Kidney capillary endothelial cell (primary cell): ENCODE measurements at regions not wholly inside any gene's neighbourhood (a gene's known extent, or its start where the extent isn't known, plus 50 kb on each side); places are given as distances from the start of the nearest gene placed in this dataset.

Experiments
- DNase-seq: peaks from one replicate; pipeline ENCODE4 v3.0.0-alpha.2; 2018; ENCODE audit warnings: low spot score

GRCh38 chr5:89034588-89034987 lies 151.6 kb upstream of the MEF2C start:
- no peak for DNase-seq

- DNase-seq: no peak
Measured at GRCh38 chr5:89030798-89031197, 147.8 kb upstream of the MEF2C start.

- DNase-seq: no peak
Measured at GRCh38 chr5:89028595-89029285, 145.8 kb upstream of the MEF2C start.

- no peak for DNase-seq
Measured at GRCh38 chr5:89024045-89024444, 141.1 kb upstream of the MEF2C start.

GRCh38 chr5:89020926-89021610 lies 138.1 kb upstream of the MEF2C start:
- DNase-seq: no peak

GRCh38 chr5:89016741-89017303 lies 133.8 kb upstream of the MEF2C start:
- DNase-seq: no peak

GRCh38 chr5:89015409-89015808 lies 132.4 kb upstream of the MEF2C start:
- DNase-seq: no peak

GRCh38 chr5:89011778-89012711 lies 129.1 kb upstream of the MEF2C start:
- no peak for DNase-seq

GRCh38 chr5:89010512-89010911 lies 127.5 kb upstream of the MEF2C start:
- DNase-seq: no peak

GRCh38 chr5:89008291-89008690 lies 125.3 kb upstream of the MEF2C start:
- DNase-seq: no peak

- no peak for DNase-seq
Measured at GRCh38 chr5:89005990-89006389, 123.0 kb upstream of the MEF2C start.

GRCh38 chr5:89004379-89004778 lies 121.4 kb upstream of the MEF2C start:
- DNase-seq: no peak

- DNase-seq: no peak
Measured at GRCh38 chr5:89003563-89004036, 120.6 kb upstream of the MEF2C start.

GRCh38 chr5:88999853-89000252 lies 116.9 kb upstream of the MEF2C start:
- no peak for DNase-seq

GRCh38 chr5:88997937-88998336 lies 115.0 kb upstream of the MEF2C start:
- no peak for DNase-seq

- peak; percentile 8 for DNase-seq
Measured at GRCh38 chr5:88984040-88984439, 101.1 kb upstream of the MEF2C start.

GRCh38 chr5:88979726-88980125 lies 96.7 kb upstream of the MEF2C start:
- no peak for DNase-seq

- DNase-seq: no peak
Measured at GRCh38 chr5:88979244-88979643, 96.3 kb upstream of the MEF2C start.

GRCh38 chr5:88976914-88977313 lies 93.9 kb upstream of the MEF2C start:
- no peak for DNase-seq

GRCh38 chr5:88967633-88968585 lies 84.9 kb upstream of the MEF2C start:
- DNase-seq: no peak

- no peak for DNase-seq
Measured at GRCh38 chr5:88964831-88965230, 81.8 kb upstream of the MEF2C start.
